ENCODE measurements at regions not wholly inside any gene's neighbourhood (a gene's known extent, or its start where the extent isn't known, plus 50 kb on each side); places are given as distances from the start of the nearest gene placed in this dataset.

DNA sequence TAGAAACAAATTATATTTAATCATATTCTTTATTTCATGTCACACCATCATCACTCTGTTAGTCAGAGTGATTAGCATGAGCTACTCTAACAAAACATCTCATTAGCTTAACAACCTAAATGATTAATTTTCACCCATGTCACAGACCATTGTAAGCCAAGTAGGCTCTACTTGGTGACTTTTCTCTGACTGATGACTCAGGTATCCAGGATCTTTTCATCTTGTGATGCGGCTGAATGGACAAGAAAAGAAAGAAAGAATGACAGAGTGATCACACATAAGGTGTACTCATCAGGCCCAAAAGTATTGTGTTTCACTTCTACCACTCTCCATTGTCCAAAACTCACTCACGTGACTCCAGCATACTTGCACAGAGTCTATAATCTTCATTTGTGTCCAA lies 299.3 kb downstream of the ANXA1 start:
- TF ChIP-seq REST (IDR thresholded peaks at IDR 0.05; ENCODE audit: insufficient read depth in 1 of 2, low read depth in 2 of 2, low read length in 2 of 2) (no peak), TAF1 (IDR thresholded peaks at IDR 0.05; ENCODE audit: borderline replicate concordance, insufficient read depth, low read length) (no peak), SIN3A (IDR thresholded peaks at IDR 0.05; ENCODE audit: borderline replicate concordance, insufficient read depth, low read length) (no peak), POLR2AphosphoS5 (IDR thresholded peaks at IDR 0.05; ENCODE audit: low read depth, low read length) (no peak), FOXP2 (optimal IDR thresholded peaks at IDR 0.05; ENCODE audit: borderline replicate concordance, extremely low read depth, extremely low read length, insufficient read depth) (no peak)

GRCh38 chr9:73459817-73460216 lies 308.2 kb downstream of the ANXA1 start:
- TF ChIP-seq FOXP2 (optimal IDR thresholded peaks at IDR 0.05; ENCODE audit: borderline replicate concordance, extremely low read depth, extremely low read length, insufficient read depth) = no peak

- no peak for TF ChIP-seq TAF1 (IDR thresholded peaks at IDR 0.05; ENCODE audit: borderline replicate concordance, insufficient read depth, low read length)
- no peak for TF ChIP-seq POLR2AphosphoS5 (IDR thresholded peaks at IDR 0.05; ENCODE audit: low read depth, low read length)
- no peak for TF ChIP-seq FOXP2 (optimal IDR thresholded peaks at IDR 0.05; ENCODE audit: borderline replicate concordance, extremely low read depth, extremely low read length, insufficient read depth)
- TF ChIP-seq SIN3A (IDR thresholded peaks at IDR 0.05; ENCODE audit: borderline replicate concordance, insufficient read depth, low read length) = no peak
- no peak for TF ChIP-seq REST (IDR thresholded peaks at IDR 0.05; ENCODE audit: insufficient read depth in 1 of 2, low read depth in 2 of 2, low read length in 2 of 2)
Measured at GRCh38 chr9:73468716-73469115, 317.1 kb downstream of the ANXA1 start.

DNA sequence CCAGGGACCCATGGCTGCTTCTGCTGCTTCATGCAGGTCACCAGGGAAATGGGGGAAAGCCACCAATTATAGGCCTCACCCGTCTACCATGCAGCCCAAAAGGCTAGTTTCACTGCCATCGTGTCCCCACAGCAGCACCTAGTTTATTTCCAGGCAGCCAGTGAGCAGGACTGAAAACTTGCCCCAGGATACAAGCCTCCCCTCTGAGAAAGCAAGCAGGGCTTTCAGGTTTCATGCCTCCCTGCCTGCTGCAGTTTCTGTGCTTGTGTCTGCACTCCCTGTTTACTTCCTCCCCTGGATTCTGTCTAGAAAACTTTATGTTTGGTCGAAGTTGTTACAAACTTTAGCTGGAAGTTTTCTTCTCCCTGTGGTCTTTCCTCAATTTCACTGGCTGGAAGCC lies 319.1 kb downstream of the ANXA1 start:
- TF ChIP-seq REST (IDR thresholded peaks at IDR 0.05; ENCODE audit: insufficient read depth in 1 of 2, low read depth in 2 of 2, low read length in 2 of 2) (no peak), POLR2AphosphoS5 (IDR thresholded peaks at IDR 0.05; ENCODE audit: low read depth, low read length) (no peak), FOXP2 (optimal IDR thresholded peaks at IDR 0.05; ENCODE audit: borderline replicate concordance, extremely low read depth, extremely low read length, insufficient read depth) (no peak), TAF1 (IDR thresholded peaks at IDR 0.05; ENCODE audit: borderline replicate concordance, insufficient read depth, low read length) (no peak), SIN3A (IDR thresholded peaks at IDR 0.05; ENCODE audit: borderline replicate concordance, insufficient read depth, low read length) (no peak)

DNA sequence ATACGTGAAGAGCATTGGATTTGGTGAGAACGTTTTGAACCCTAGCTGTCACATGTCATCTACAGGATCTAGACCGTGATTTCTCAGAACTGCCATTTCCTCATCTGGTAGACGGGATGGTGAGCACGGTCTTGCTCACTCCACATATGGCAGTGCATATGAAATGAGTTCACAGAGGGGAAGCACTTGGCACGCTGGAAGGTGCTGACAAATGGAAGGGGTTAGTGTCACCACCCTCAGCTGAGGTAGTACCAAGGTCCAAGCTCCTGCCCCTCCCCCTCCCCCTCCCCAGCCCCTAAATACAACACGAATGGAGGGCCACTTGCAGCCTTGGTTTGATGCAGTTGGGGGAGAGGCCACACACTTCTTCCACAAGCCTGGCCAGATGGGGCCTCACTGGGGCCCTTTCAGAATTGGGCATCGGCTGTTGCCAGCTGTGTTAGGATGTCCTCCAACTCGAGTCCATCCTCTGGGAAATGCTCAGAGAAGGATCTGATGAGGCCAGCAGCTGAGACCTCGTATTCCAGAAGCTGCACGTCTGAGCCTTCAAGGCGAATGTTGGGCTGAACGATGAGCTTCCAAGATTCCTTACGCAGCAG lies 322.4 kb downstream of the ANXA1 start:
- no peak for TF ChIP-seq TAF1 (IDR thresholded peaks at IDR 0.05; ENCODE audit: borderline replicate concordance, insufficient read depth, low read length)
- TF ChIP-seq POLR2AphosphoS5 (IDR thresholded peaks at IDR 0.05; ENCODE audit: low read depth, low read length) = no peak
- no peak for TF ChIP-seq SIN3A (IDR thresholded peaks at IDR 0.05; ENCODE audit: borderline replicate concordance, insufficient read depth, low read length)
- TF ChIP-seq REST (IDR thresholded peaks at IDR 0.05; ENCODE audit: insufficient read depth in 1 of 2, low read depth in 2 of 2, low read length in 2 of 2) = no peak
- no peak for TF ChIP-seq FOXP2 (optimal IDR thresholded peaks at IDR 0.05; ENCODE audit: borderline replicate concordance, extremely low read depth, extremely low read length, insufficient read depth)

All from PFSK-1 (cell line).